Esophagus muscularis mucosa (tissue), 3 donors: ENCODE measurements at regions not wholly inside any gene's neighbourhood (a gene's known extent, or its start where the extent isn't known, plus 50 kb on each side); places are given as distances from the start of the nearest gene placed in this dataset.

Experiments
- POLR2A ChIP-seq: fragments of 450-650 bp; IDR thresholded peaks from one replicate; pipeline ENCODE4 v1.6.1; 2017; ENCODE audit warnings: antibody characterized with exemption, moderate library complexity, mild to moderate bottlenecking, low read depth
- POLR2AphosphoS5 ChIP-seq, 2 donors: sonication (generic); formaldehyde crosslinking; IDR thresholded peaks; one replicate each; pipeline ENCODE4 v1.6.1; 2017; ENCODE audit warnings: antibody characterized with exemption in 2 of 2
- TF ChIP-seq, protein P1 (sequence below), 3 experiments: fragments of 200-600 bp in 2 of 3; fragments of 450-650 bp in 1 of 3; sonication (generic) in 2 of 3; IDR thresholded peaks; one replicate each; pipeline ENCODE4 v1.5.1; 2017 to 2019; ENCODE audit warnings: antibody characterized with exemption in 3 of 3, mild to moderate bottlenecking in 2 of 3, moderate library complexity in 1 of 3

DNA sequence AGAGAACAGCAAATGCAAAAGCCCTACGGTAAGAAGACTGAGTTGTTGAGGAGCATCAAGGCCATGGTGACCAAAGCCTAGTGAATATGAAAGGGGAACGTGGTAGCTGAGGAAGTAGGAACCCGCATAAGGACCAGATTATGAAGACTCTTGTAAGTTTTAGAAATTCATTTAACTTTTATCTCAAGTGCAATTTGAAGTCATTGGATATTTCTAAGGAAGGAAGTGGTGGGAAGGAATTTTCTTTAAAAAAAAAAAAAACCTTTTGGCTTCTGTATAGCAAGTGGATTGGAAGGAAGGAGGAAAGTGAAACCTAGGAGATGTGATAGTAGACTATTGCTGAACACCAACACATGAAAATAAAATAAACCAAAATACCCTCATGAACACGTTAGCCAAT, 119.0 kb downstream of the TNFSF18 start:
- no peak for TF ChIP-seq POLR2A
- TF ChIP-seq, protein P1, sequence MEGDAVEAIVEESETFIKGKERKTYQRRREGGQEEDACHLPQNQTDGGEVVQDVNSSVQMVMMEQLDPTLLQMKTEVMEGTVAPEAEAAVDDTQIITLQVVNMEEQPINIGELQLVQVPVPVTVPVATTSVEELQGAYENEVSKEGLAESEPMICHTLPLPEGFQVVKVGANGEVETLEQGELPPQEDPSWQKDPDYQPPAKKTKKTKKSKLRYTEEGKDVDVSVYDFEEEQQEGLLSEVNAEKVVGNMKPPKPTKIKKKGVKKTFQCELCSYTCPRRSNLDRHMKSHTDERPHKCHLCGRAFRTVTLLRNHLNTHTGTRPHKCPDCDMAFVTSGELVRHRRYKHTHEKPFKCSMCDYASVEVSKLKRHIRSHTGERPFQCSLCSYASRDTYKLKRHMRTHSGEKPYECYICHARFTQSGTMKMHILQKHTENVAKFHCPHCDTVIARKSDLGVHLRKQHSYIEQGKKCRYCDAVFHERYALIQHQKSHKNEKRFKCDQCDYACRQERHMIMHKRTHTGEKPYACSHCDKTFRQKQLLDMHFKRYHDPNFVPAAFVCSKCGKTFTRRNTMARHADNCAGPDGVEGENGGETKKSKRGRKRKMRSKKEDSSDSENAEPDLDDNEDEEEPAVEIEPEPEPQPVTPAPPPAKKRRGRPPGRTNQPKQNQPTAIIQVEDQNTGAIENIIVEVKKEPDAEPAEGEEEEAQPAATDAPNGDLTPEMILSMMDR (IDR thresholded peaks at IDR 0.05) = no peak
- TF ChIP-seq POLR2AphosphoS5 (IDR thresholded peaks at IDR 0.05) = no peak
